ENCODE measurements at regions not wholly inside any gene's neighbourhood (a gene's known extent, or its start where the extent isn't known, plus 50 kb on each side); places are given as distances from the start of the nearest gene placed in this dataset.

GRCh38 chr15:69623392-69624154, 171.0 kb downstream of the RPLP1 start:
- in situ Hi-C loops (cut with HindIII; ENCODE audit: low sequenced_read_pairs) = no loop called here

- in situ Hi-C loops (cut with HindIII; ENCODE audit: low sequenced_read_pairs) = no loop called here
Measured at GRCh38 chr15:69624155-69624520, 171.5 kb downstream of the RPLP1 start.

GRCh38 chr15:69624816-69625215, 172.2 kb downstream of the RPLP1 start:
- in situ Hi-C loops (cut with HindIII; ENCODE audit: low sequenced_read_pairs) = no loop called here

GRCh38 chr15:69625328-69625727, 172.7 kb downstream of the RPLP1 start:
- in situ Hi-C loops (cut with HindIII; ENCODE audit: low sequenced_read_pairs) = no loop called here

- in situ Hi-C loops (cut with HindIII; ENCODE audit: low sequenced_read_pairs) = no loop called here
Measured at GRCh38 chr15:69626095-69627066, 173.8 kb downstream of the RPLP1 start.

GRCh38 chr15:69627548-69628158, 175.0 kb downstream of the RPLP1 start:
- in situ Hi-C loops (cut with HindIII; ENCODE audit: low sequenced_read_pairs) = no loop called here

GRCh38 chr15:69628256-69629093, 175.9 kb downstream of the RPLP1 start:
- in situ Hi-C loops (cut with HindIII; ENCODE audit: low sequenced_read_pairs) = no loop called here

- in situ Hi-C loops (cut with HindIII; ENCODE audit: low sequenced_read_pairs) = no loop called here
Measured at GRCh38 chr15:69629631-69630161, 177.1 kb downstream of the RPLP1 start.

- in situ Hi-C loops (cut with HindIII; ENCODE audit: low sequenced_read_pairs) = no loop called here
Measured at GRCh38 chr15:69631005-69631404, 178.4 kb downstream of the RPLP1 start.

GRCh38 chr15:69631978-69632377, 179.4 kb downstream of the RPLP1 start:
- in situ Hi-C loops (cut with HindIII; ENCODE audit: low sequenced_read_pairs) = no loop called here

GRCh38 chr15:69634860-69635259, 182.2 kb downstream of the RPLP1 start:
- in situ Hi-C loops (cut with HindIII; ENCODE audit: low sequenced_read_pairs) = no loop called here

- in situ Hi-C loops (cut with HindIII; ENCODE audit: low sequenced_read_pairs) = no loop called here
Measured at GRCh38 chr15:69636169-69636915, 183.7 kb downstream of the RPLP1 start.

GRCh38 chr15:69637818-69638217, 185.2 kb downstream of the RPLP1 start:
- in situ Hi-C loops (cut with HindIII; ENCODE audit: low sequenced_read_pairs) = no loop called here

- in situ Hi-C loops (cut with HindIII; ENCODE audit: low sequenced_read_pairs) = no loop called here
Measured at GRCh38 chr15:69643476-69643875, 190.9 kb downstream of the RPLP1 start.

- in situ Hi-C loops (cut with HindIII; ENCODE audit: low sequenced_read_pairs) = no loop called here
Measured at GRCh38 chr15:69643971-69644370, 191.4 kb downstream of the RPLP1 start.

- in situ Hi-C loops (cut with HindIII; ENCODE audit: low sequenced_read_pairs) = no loop called here
Measured at GRCh38 chr15:69644876-69645275, 192.3 kb downstream of the RPLP1 start.

- in situ Hi-C loops (cut with HindIII; ENCODE audit: low sequenced_read_pairs) = no loop called here
Measured at GRCh38 chr15:69647142-69647513, 194.5 kb downstream of the RPLP1 start.

GRCh38 chr15:69648212-69648611, 195.6 kb downstream of the RPLP1 start:
- in situ Hi-C loops (cut with HindIII; ENCODE audit: low sequenced_read_pairs) = no loop called here
